ENCODE measurements at regions not wholly inside any gene's neighbourhood (a gene's known extent, or its start where the extent isn't known, plus 50 kb on each side); places are given as distances from the start of the nearest gene placed in this dataset.

DNA sequence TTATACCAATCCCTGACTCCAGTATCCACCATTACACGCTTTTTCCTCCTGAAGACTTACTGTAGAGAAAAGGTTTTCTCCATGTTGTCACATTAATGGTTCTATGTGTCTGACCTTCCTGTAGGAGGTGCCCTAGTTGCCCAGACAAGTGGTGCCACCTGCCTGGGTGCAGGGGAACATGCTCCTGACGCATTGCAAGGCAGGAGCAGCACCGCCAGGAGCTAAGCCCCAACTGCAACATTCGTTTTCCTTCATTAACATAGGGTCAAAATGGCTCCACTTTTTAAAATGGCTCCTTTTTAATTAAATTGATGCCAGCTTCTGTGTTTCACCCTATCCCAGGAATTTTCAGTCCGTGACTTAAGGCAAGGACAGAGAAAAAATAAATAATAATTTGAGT is 220.1 kb upstream of the SAMSN1 start:
- TF ChIP-seq POLR2A (IDR thresholded peaks at IDR 0.05; ENCODE audit: extremely low read depth, insufficient read length) (no peak), CTCF (IDR thresholded peaks at IDR 0.05; ENCODE audit: low read depth, low read length) (no peak), MAX (IDR thresholded peaks at IDR 0.05; ENCODE audit: low read depth, low read length) (no peak), MYC (IDR thresholded peaks at IDR 0.05; ENCODE audit: low read depth, low read length) (no peak)
